ENCODE measurements at regions not wholly inside any gene's neighbourhood (a gene's known extent, or its start where the extent isn't known, plus 50 kb on each side); places are given as distances from the start of the nearest gene placed in this dataset.

- no peak for TF ChIP-seq HNRNPH1 (optimal IDR thresholded peaks at IDR 0.05; ENCODE audit: low read depth, low read length)
- TF ChIP-seq TBP (optimal IDR thresholded peaks at IDR 0.05; ENCODE audit: low read depth, low read length): no peak
- TF ChIP-seq TRIM24 (IDR thresholded peaks at IDR 0.05): no peak
- no peak for TF ChIP-seq TRIM28 (IDR thresholded peaks at IDR 0.05)
- TF ChIP-seq CBFB (CRISPR knock-in tag; IDR thresholded peaks at IDR 0.05): no peak
These were observed 51.6 kb downstream of the SHANK2 start (continued) for GRCh38 chr11:71200761-71201160.

GRCh38 chr11:71200172-71200716 lies 52.1 kb downstream of the SHANK2 start:
- Histone ChIP-seq H3K4me2 (ENCODE audit: insufficient read depth, low read length) (no peak overlapping the region), H3K9ac (ENCODE audit: insufficient read depth in 1 of 2, low read depth in 2 of 2, low read length in 2 of 2) (no peak overlapping the region), H3K27me3 (ENCODE audit: control insufficient read depth in 2 of 2, insufficient read depth in 2 of 2, low read length in 2 of 2) (peaks cover 15 to 60% of the 10 kb centered on the region in 2 experiments; a peak in 4 of 5 replicates), H3K4me1 (replicated peaks in 1 of 2; ENCODE audit: control insufficient read depth in 2 of 2, insufficient read depth in 2 of 2, low read length in 2 of 2) (no peaks in the 10 kb centered on the region), H3K9me3 (replicated peaks; ENCODE audit: control insufficient read depth, insufficient read depth, low read depth, low read length) (no peaks in the 10 kb centered on the region), H3K79me2 (ENCODE audit: control insufficient read depth, insufficient read depth, low read length) (no peaks in the 10 kb centered on the region), H2AFZ (ENCODE audit: low read depth, low read length) (no peak overlapping the region), H3K27ac (ENCODE audit: extremely low read depth, low read depth, low read length) (no peak overlapping the region), H3K9me1 (ENCODE audit: control insufficient read depth, insufficient read depth, low read length) (no peaks in the 10 kb centered on the region), H4K20me1 (replicated peaks; ENCODE audit: control insufficient read depth, insufficient read depth, low read length) (no peaks in the 10 kb centered on the region; the same call in 1 of the 2 replicates), H3K4me3 (no peak overlapping the region), H3K36me3 (ENCODE audit: control insufficient read depth, insufficient read depth, low read length) (no peaks in the 10 kb centered on the region)
- in situ Hi-C loops (cut with MboI): no loop called here
- DNase-seq (ENCODE audit: extremely low read depth in 1 of 4, low spot score in 3 of 4) (no peak), ATAC-seq (no peak), FAIRE-seq (no peak)
- ChIA-PET POLR2A (interaction anchor here (1.4 kb wide), 1 partner anchor 19 kb away, joined by 4 read pairs; no protein-coding TSS in a partner anchor), CTCF (ENCODE audit: low intra/inter-chr PET ratio) (no interaction called here)
- BruUV-seq (replicated peaks): no TSS peak
- TF ChIP-seq ZNF232 (CRISPR knock-in tag; IDR thresholded peaks at IDR 0.05) (peak; percentile 96), SNIP1 (IDR thresholded peaks at IDR 0.05; ENCODE audit: low read depth) (no peak)
- 1% methylated on average over 9 of the region's 9 CpGs for WGBS (ENCODE audit: insufficient coverage, low coverage, missing lambda C conversion rate)
- intact Hi-C loops (cut with micrococcal nuclease): no loop called here
